GM18519 (cell line): ENCODE measurements at regions not wholly inside any gene's neighbourhood (a gene's known extent, or its start where the extent isn't known, plus 50 kb on each side); places are given as distances from the start of the nearest gene placed in this dataset.

Experiments
- ATAC-seq: cut with Tn5 transposase; IDR thresholded peaks from one replicate; pipeline ENCODE4 v1.9.1; 2021; ENCODE audit warnings: mild to moderate bottlenecking, moderate library complexity; ENCODE audit not compliant: unreplicated experiment, low FRiP score

GRCh38 chr22:49327411-49328117 is 500.1 kb downstream of the BRD1 start:
- no peak for ATAC-seq

DNA sequence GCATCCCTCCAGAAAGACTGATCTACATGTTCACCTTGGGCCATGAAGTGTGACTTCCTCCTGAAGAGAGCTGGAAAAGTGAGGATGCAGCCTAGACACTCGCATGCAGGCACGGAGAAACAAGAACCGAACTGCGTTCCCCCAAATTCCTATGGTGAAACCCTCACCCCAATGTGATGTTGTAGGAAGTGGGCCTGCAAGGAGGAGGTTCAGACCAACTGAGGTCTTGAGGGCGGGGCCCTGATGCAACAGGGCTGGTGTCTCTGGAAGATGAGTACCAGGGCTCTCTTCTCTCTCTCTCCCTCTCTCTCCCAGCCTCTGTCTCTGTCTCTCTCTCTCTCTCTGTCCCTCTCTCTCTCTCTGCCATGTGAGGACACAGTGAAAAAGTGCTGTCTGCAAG is 501.1 kb downstream of the BRD1 start:
- ATAC-seq, result no peak

DNA sequence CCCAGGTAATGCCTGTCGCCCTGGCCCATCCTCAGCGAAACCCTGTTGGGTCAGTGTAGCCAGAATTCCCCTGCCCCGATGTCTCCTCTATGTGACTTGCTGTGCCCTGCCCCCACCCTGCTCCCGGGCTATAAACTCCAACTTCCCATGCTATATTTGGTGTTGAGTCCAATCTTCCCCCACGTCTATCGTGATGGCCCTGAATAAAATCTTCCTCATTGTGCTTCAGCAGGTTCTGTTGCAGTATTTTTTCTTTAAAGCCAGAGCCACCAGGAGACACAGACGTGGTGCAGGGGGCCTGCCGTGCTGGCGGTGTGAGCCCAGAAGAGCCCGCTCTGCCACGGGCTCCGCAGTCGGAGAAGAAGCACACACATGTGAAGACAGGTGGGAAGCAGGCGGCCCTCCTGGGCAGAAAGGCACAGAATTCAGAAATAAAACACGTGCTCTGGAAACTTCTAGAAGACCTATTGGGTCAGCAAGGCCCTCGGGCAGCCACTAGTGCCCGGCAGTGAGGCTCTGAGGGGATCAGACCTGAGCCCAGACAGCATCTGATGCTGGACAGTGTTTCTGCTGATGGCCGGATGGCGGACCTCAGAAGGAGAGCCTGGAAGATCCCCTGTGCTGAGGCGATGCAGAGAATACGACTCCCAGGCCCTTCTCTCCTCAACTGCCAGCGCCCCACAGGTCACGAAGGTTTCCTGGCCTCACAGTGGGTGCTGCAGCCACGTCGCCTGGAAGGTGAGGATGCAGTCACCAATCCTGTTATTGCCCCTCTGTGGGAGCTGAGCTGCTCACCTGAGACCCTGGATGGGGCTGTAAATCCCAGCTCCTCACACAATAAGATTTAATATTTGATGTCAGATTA is 501.9 kb downstream of the BRD1 start:
- ATAC-seq, result no peak

DNA sequence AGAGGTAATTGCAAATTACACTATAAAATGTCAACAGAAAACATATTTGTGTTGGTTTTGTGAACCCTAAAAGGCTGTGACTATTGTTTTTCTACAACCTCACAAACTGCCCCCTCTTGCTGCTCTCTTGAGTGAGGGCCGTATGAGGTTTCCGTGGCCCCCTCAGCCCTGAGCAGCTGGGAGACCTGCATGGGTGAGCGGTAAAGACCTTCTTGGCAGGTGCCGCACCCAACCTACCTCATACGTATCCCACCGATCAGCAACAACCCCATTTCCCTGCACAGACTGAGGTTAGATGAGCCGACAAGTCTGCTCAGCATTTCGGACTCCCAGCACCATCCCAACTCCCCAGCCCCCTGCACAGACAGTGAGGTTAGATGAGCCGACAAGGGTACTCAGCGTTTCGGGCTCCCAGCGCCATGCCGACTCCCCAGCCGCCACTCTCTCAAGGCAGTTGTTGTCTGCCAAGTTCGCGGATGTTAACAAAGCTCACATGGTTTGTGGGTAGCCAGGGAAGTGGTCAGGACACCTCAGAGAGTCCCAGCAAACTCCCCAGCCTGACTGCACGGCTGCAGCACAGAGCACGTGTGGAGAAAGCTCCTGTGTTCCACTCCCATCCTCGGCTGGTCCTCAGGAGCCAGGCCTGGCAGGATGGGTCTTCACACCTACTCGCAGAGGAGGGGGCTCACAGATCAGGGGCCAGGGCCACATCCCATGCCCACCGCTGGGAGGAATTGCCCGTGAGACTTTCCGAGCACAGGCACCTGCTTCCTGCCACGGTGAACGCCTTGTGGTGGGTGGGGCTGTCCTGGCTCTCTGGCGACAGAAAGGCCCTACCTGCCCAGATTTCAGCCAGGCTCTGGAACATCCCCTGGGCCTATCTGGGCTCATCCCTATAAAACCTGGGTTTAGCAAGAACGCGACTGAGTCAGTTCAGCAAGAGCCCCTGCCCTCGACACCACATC is 502.9 kb downstream of the BRD1 start:
- no peak for ATAC-seq

GRCh38 chr22:49323751-49324415 is 503.8 kb downstream of the BRD1 start:
- no peak for ATAC-seq

- no peak for ATAC-seq
These were observed 504.6 kb downstream of the BRD1 start for GRCh38 chr22:49322861-49323622.

GRCh38 chr22:49322231-49322630 is 505.4 kb downstream of the BRD1 start:
- no peak for ATAC-seq

GRCh38 chr22:49321477-49322055 is 506.1 kb downstream of the BRD1 start:
- no peak for ATAC-seq

DNA sequence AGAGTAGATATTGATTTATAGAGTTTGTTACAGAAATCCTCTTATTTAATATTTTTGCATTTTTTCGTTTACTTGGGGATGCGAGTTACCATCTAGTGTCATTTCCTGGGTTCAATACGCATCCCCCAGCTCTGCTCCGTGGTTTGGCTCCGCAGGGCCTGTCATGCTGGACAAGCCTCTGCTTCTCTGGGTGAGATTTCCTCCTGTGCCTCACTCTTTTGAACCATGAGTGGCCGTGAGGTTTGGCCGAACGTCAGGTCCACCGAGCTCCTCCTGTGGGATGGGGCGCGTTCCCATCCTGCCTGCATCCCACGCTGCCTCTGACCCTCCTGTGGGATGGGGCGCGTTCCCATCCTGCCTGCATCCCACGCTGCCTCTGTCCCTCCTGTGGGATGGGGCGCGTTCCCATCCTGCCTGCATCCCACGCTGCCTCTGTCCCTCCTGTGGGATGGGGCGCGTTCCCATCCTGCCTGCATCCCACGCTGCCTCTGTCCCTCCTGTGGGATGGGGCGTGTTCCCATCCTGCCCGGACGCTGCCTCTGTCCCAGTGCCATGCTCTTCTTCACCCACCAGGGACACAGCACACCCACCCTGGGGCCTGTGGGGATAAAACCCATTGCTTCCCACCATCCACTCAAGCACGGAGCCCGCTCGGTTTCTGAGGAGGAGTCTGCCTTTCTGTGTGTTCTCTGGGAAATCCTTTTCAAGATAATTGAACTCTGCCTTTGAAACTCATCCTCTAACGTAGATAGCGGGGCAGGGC is 506.8 kb downstream of the BRD1 start:
- ATAC-seq, result no peak

- ATAC-seq, result no peak
These were observed 510.3 kb downstream of the BRD1 start for GRCh38 chr22:49317369-49317768.

- no peak for ATAC-seq
These were observed 515.1 kb downstream of the BRD1 start for GRCh38 chr22:49312601-49313000.

DNA sequence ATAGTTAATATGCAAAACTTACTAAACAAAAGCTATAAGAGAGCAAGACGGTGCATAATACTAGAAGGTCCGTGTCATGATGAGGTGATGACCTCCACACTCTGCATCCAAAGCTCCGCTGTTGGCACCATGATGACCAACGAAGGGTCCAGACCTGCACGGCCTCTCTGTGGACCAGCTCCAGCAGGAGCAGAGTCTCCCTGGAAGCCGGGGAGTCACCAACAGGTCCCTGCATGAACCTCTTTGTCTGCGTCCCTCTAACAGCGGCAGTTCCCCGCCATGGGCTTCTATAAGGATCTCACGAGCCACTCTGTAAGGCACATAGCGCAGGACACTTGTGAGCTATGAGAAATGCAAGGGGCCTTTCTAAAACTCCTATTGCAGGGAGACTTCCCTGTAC is 517.3 kb downstream of the BRD1 start:
- ATAC-seq, result no peak

GRCh38 chr22:49308300-49308699 is 519.4 kb downstream of the BRD1 start:
- no peak for ATAC-seq

DNA sequence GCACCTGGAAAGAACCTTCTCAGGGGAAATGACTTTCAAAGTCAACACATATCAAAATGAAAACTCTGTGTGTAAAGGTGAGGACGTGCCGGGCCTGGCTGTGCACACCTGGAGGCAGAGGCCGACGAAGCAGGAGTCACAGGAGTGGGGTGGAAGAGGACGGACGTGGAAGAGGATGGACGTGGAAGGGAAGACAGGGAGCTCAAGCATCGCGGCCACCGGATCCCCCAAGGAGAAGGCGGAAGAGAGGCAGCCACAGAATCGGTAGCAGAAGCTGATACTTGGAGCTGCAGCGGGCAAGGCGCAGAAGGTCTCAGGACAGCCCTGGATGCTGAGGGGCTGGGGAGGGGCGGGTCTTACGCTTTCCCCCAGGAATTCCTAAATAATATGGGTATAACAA is 519.8 kb downstream of the BRD1 start:
- ATAC-seq, result no peak

- ATAC-seq, result no peak
These were observed 520.2 kb downstream of the BRD1 start for GRCh38 chr22:49307481-49307830.

DNA sequence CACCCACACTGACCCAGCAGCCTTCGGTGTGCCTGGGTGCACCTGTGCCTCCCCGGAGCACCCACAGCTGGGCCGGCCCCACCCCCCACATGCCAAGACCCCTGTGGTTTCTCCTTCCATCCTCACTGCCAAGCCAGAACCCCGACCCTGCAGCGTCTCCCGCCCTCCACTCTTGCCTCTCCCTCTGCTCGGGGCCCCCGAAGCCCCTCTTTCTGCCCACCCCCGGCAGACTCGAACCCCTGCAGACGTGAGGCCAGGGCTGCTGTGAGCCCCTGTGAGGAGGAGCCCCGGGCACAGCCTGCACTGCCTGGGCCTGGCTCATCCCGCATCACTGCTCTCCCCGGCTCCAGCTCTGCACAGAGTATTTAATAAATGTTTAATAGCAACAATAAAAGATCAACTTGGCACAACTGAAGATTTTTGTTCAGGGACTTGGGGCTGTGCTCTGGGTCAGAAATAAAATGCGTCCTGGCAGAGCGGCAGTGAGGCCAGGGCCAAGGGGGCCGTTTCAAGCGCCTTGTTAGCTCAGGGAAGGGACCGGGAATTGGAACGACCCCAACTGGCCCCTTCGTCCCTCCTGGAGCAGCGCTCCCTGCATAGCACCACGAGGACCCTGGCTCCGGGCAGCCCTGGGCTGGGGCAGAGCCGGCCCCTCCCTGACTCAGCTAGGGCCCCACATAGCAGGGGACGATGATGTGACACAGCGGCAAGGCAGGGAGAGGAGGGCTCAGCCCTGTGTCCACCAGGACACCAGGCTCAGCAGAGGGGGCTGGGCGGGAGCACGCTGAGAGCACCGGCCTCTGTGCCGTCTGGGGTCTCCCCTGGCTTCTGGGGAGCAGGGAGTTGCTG is 520.8 kb downstream of the BRD1 start:
- no peak for ATAC-seq

- ATAC-seq, result no peak
These were observed 521.6 kb downstream of the BRD1 start for GRCh38 chr22:49305966-49306631.
